ENCODE measurements at regions not wholly inside any gene's neighbourhood (a gene's known extent, or its start where the extent isn't known, plus 50 kb on each side); places are given as distances from the start of the nearest gene placed in this dataset.
"Not testable (repeated sequence)": the region's sequence is repeated elsewhere in the genome, so short reads cannot be mapped to it uniquely, and the experiment has no call there.

DNA sequence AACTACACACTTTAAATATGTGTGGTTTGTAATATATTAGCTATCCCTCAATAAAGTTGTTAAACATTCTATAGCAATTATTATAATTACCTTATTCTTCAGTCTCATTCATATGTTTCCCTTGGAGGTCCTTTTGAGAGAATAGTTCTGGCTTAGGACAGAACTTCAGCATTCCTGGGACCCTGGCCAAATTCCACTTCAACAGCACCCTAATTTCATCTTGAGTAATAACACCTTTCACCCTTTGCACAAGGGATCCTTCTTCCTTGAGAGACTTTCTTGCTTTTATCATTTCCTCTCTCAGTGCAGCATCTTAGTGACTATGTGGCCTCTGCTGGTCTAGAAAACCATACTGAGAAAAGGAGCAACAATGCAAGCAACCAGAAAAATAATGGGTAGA, 255.9 kb downstream of the C11orf87 start:
- no peak for DNase-seq (ENCODE audit: low spot score)

DNA sequence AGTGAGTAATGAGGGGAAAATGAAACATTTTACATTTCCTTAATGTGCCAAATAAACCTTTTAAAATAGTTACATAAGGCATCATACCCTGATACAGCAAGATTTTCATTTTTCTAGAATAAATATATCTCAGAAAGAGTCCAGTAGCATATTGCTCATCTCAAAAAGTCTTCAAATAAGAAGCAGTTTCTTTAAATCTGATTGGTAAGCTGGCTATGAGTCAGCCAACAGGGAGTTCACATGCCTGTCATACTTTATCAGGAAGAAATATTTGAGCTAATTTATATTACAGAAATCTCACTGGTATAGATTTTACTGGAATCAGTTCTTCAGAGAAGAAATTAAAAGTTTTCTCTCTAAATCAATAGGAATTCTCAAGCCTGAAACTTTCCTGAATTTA, 258.1 kb downstream of the C11orf87 start:
- no peak for DNase-seq (ENCODE audit: low spot score)

DNA sequence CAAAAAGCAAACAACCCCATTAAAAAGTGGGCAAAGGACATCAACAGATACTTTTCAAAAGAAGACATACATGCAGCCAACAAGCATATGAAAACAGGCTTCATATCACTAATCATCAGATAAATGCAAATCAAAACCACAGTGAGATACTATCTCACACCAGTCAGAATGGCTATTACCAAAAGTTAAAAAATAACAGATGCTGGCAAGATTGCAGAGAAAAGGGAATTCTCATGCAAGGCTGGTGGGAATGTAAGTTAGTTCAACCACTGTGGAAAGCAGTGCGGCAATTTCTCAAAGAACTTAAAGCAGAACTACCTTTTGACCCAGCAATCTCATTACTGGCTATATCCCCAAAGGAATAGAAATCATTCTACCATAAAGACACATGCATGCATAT, 260.8 kb downstream of the C11orf87 start:
- not testable (repeated sequence) for DNase-seq (ENCODE audit: low spot score)

DNA sequence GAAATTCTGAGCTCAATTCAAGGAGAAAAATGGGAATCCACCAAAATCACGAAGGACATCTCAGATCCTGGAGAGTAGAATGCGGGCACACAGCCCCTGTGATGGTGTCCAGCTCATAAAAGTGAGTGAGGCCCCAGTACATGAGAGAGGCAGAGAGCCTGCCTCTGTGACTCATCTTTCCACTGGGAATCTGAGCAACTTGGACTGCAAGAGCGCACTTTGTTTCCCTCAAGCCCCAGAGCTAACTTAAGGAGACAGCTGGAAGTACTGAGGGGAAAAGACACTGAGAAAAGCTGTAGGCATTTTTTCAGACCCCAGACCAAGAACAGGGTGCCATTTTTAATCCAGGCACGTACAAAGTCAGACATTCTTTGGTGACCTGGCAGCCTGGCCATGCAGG, 273.7 kb downstream of the C11orf87 start:
- no peak for DNase-seq (ENCODE audit: low spot score)

DNA sequence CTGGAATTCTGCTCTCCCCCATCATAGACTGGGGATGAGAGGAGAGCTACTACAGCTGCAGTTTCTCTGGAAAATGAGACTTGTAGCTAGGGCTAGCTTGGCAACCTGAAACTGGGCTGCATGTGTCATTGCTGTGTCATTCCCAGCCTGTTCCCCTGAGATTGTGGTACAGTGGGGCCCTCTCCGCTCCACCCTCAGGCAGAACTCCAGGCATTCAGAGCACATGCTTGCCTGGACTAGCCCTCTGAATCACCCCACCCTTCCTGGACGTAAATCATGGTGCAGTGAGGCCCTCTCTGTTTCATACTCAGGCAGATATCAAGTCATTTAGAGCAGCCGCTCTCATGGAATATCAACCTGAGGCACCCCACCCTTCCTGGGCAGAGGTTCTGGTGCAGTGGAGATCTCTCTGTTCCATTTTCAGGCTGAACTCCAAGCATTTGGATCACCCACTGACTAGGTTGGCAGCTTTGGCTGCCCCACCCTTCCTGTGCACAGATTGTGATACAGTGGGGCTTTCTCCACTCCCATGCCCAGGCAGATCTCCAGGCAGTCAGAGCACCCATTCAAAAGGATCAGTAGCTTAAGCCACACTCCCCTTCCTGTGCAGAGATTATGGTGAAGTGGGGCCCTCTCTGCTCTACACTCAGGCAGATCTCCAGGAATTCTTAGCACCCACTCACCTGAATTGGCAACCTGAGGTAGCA, 274.4 kb downstream of the C11orf87 start:
- no peak for DNase-seq (ENCODE audit: low spot score)

DNA sequence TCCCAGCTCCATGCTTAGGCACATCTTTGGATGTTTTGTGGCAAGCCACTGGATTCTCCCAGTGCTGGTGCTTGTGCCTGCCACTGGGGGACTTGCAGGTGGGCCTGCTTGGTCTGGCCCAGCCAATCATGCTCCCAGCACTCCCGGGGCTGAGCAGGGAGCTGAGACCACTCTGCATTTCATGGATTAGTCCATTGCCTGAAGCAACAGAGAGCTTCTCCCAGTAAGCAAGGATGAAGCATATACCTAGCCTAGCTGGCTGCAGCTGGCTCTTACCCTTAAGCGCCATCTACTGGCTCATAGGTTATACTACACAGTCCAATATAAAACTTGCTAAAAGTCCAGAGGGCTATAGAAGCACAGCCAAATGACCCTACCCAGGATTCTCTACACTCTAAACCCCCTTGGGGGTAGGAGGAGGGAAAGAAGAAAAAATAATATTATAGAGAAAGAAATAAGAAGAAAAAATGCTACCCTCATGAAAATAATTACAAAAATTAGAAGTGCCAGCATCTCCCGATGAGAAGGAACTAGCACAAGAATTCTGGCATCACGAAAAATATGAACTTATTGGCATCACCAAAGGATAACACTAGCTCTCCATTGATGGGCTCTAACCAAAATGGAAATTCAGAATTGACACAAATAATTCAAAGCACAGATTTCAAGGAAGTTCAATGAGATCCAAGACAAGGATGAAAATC, 275.3 kb downstream of the C11orf87 start:
- no peak for DNase-seq (ENCODE audit: low spot score)

DNA sequence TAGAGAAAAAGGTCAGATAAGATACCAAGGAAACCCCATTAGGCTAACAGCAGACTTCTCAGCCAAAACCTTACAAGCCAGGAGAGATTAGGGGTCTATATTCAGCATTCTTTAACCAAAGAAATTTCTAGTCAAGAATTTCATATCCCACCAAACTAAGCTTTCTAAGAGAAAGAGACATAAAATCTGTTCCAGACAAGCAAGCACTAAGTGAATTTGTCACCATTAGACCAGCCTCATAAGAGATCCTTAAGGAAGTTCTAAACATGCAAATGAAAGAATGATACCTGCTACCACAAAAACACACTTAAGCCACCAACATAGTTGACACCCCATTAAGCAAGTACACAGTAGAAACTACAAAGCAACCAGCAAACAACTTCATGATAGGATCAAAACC, 276.2 kb downstream of the C11orf87 start:
- no peak for DNase-seq (ENCODE audit: low spot score)

DNA sequence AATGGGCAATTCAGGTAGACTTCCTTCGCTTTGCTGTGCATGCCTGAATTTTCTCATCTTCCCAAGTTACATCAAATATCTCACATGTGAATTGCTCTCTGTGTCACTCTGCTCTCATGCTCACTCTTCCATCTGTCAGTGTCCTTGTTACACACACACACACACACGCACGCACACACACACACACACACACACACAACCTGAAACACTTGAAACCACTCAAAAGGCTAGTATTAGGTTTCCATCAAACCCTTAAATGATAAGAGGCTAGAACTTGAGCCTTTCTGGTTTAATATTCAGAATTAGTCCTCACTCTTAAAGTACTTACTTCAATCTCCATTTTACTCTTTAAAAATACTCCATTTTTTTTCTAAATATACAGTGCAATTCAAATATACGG, 282.4 kb downstream of the C11orf87 start:
- no peak for DNase-seq (ENCODE audit: low spot score)

DNA sequence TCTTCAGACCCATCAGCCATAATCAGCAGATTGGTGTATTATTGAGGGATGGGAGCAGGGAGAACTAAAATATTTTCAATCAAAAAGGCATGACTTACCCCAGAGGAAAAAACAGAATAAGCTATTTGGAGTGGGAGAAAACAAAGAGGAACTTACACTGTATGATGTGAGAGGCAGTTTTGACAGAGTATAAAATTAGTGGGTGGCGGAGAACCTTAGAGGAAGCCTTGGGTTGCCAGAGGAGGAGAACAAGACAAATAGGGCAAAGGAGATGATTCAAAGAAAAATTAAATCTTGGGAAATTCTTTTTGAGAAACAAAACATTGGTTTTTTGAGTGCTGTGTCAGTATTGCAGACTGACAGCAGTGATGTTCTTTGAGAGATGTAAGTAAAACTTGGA, 285.0 kb downstream of the C11orf87 start:
- DNase-seq (ENCODE audit: low spot score): no peak

DNA sequence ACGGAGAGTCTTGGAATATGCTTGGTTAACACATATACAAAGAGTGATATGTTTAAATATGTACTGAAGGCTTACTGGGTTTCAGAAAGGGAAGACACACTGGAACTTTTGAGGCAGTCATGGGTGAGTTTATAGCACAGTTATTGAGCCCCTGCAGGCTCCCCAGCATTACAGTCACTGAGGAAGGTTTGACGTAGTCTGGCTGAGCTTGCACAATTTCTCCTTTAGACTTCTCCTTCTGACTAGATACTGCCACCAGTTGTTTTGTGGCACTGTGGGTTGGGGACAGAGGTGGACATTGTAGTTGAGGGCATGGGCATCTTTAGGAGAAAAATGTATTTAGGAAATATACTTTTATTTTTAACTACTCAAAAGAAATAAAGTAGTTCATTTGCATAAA, 285.4 kb downstream of the C11orf87 start:
- no peak for DNase-seq (ENCODE audit: low spot score)

DNA sequence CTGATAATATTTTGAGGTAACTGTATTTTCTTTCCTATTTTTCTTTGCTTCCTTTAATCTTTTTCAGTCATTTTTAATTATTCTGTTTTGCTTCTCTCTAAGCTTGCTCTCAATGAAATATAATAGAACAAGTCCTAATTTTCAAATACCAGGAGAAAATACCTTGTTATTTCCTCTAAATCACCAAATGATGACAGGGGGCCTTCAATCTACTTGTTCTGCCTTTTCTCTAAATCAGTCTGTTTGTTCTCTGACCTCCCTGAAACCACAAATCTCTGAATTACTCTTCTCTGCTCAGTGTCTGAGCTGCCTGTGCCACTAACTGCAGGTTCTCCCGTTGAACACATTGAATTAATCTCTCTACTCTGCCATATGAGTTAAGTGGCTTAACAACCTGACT, 286.2 kb downstream of the C11orf87 start:
- DNase-seq (ENCODE audit: low spot score): no peak

DNA sequence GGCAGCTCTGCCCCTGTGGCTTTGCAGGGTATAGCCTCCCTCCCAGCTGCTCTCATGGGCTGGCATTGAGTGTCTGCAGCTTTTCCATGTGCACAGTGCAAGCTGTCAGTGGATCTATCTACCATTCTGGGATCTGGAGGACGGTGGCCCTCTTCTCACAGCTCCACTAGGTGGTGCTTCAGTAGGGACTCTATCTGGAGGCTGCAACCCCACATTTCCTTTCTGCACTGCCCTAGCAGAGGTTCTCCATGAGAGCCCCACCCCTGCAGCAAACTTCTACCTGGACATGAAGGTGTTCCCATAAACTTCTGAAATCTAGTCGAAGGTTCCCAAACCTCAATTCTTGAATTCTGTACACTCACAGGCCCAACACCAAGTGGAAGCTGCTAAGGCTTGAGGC, 292.5 kb downstream of the C11orf87 start:
- not testable (repeated sequence) for DNase-seq (ENCODE audit: low spot score)

DNA sequence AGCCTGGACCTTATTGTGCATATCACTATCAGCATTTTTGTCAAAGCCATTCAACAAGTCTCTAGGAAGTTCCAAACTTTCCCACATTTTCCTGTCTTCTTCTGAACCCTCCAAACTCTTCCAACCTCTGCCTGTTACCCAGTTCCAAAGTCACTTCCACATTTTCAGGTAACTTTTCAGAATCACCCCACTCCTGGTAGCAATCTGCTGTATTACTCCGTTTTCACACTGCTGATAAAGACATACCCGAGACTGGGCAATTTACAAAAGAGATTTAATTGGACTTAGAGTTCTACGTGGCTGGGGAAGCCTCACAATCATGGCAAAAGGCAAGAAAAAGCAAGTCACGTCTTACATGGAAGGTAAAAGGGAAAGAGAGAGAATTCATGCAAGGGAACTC, 293.4 kb downstream of the C11orf87 start:
- not testable (repeated sequence) for DNase-seq (ENCODE audit: low spot score)

DNA sequence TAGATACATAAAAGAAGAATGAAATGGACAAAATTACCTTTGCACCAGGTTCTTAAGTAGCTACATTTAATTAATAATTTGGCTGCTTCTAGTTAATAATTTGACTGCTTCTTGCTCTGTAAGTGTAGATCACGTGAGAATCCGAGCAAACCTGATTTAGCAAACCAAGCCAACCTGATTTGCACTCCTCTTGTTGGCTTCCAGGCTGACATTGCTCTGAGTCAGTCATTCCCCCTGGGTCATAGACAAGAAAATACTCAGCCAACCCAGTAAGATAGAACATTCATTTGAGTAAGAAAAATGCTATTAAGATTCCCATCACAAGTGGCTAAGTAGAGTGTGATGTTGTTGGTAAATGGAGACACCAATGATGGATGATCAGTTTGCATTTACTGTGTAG, 304.1 kb downstream of the C11orf87 start:
- DNase-seq (ENCODE audit: low spot score): no peak

DNA sequence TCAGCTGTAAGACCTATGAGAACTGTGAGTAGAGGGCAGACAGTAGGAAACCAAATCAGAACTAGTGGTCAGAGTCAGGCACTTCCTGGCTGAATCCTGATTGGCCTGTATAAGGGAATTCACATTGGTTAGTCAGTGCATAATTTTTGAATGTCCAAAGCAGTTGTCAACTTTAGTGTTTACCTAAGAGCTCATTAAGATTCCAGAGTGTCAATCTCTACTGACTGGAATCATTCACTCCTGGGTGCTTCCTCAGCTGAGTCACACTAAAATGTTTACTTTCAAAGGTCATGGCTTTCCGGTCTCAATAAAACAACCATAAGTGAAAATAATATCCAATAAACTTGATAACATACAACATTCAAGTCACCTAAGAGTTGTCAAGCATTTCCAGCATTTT, 306.1 kb downstream of the C11orf87 start:
- DNase-seq (ENCODE audit: low spot score): no peak

DNA sequence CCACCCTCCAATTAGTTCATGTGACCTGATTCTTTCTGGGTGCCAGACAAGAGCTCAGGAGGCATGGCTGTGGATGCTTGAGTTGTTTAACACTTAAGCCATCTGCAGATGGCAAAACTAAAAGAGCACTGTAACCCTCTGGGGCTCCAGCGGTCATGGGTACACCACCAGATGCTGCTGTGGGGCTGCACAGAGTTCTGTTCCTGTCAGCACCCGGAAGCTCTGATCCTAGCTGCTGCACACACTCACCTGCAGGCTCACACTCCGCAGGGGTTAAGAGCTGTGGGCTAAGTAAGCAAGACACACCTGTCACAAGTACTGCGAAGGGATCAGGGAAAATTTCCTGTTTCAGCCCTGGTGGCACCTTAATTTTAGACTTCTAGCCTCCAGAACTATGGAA, 307.8 kb downstream of the C11orf87 start:
- no peak for DNase-seq (ENCODE audit: low spot score)

DNA sequence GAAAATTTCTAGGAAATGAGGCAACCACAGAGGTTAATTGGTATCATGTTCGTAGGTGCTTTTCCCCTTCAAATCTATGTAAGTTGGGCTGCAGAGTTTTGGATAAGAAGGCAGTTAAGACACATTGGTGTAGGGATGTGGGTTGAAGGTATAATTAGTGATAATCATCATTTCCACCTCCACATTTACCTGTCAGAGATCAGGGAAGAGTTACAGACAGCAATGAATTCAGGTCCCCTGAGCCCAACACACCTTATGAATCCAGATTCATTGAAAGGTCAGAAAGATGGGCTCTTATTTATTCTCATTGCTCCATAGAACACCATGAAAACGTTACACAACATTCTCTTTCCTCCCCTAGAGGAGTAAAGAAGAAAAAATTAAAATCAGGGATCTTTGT, 308.7 kb downstream of the C11orf87 start:
- DNase-seq (ENCODE audit: low spot score): no peak

DNA sequence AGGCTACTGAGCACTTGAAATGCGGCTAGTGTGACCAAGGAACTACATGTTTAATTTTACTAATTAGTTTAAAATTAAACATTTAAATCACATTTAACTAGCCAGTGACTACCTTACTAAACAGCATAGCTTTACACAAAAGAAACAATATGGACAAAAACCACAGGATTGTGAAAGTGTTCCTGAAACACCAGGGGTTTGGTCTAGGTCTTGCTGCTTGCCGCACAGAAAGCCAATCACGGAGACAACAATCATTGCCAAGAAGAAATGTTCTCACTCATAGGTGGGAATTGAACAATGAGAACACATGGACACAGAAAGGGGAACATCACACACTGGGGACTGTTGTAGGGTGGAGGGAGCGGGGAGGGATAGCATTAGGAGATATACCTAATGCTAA, 309.5 kb downstream of the C11orf87 start:
- no peak for DNase-seq (ENCODE audit: low spot score)

DNA sequence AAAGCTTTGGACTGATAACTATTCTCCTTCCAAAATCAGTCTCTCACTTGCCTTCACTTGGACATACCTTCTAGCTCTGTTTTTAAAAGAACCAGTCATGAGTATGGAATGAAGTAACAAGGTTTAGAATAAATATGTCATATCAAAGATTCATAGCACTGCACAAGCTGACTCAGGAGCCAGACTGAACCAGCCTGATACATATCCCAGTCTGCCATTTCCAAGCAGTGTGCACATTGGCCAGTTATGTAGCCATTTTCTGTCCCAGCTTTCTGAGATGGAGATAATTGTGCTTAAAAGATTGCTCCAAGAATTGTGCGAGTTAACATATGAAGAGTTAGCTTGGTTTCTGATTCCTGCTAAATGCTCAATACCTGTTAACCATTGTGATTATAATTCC, 311.3 kb downstream of the C11orf87 start:
- DNase-seq (ENCODE audit: low spot score): no peak

DNA sequence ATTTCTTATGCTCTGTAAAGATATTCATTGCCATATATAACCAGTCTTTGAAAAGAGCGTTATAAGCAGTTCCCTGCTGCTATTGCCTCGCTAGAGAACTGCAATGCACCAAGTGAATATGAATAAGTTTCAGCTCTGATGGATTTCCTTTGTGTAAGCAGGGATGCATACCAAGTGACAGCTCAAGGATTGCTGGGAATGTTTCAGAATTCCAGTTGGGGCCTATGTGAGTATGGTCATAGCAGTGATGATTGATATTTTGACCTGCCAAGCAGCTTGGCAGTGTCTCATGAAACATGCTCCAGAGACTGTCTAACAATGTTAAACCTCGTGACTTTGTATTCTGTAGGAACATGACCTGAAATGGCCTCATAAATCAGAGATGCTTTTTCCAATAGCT, 312.6 kb downstream of the C11orf87 start:
- DNase-seq (ENCODE audit: low spot score): no peak

DNA sequence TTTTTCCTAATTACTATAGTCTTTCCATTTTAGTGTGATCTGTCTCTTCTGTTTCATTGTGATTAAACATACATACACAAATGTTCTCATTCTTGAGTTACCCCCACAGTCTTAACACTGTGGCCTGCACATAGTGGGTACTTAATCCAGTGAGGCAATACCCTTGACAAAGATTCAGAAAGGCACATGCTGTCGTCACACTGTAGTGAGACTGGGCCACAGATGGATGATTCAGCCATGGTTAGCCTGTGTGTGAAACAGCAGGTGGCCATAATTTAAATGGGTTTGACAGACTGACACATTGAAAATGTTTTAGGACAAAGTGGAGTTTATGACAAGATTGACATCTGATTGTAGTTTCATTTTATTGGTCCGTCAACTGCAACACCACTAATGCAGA, 313.1 kb downstream of the C11orf87 start:
- no peak for DNase-seq (ENCODE audit: low spot score)

DNA sequence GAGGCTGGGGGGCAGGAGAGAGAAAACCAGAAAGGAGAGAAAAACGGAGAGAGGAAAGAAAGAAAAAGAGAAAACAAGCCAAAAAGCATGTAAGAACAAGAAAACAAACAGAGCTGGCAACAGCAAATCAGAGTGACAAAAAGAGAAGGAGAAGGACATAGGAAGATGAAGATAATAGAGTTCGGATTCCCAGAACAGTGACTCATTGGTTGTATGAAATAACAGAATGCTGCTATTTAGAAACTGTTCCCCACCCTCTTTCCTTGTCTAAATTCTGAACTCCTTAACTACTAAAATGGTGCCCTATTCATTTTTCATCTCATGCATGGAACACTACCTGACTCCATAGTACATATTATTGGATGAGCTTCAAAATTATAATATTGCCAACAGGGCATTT, 317.4 kb downstream of the C11orf87 start:
- DNase-seq (ENCODE audit: low spot score): no peak

DNA sequence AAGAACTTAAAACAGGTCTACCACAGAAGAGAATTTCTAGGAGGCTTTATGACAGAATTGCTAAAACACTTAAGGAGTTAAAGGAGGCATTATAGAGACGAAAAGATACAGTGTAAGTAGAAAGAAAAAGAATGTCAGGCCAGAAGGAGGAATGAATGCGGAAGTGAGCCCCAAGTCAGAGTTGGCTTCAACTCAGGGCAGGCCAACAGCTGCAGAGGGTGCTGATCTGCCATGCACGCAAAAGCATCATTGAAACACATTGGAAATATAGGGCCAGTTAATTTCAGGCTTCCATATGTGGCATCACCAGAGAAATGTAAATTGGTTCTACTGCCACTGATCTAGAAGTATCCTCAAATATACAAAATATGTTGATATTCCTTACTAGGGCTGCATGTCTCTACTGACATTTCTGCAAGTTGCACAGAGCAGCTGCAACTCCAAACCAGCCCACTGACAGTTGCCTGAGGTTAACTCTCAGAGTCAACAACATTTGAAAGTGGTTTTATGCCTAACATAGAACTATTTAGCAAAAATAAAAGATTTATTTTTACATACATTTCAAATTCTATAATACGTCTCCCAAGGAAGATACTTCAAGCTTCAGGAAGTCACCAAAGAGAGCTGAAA, 324.1 kb downstream of the C11orf87 start:
- DNase-seq (ENCODE audit: low spot score): no peak

DNA sequence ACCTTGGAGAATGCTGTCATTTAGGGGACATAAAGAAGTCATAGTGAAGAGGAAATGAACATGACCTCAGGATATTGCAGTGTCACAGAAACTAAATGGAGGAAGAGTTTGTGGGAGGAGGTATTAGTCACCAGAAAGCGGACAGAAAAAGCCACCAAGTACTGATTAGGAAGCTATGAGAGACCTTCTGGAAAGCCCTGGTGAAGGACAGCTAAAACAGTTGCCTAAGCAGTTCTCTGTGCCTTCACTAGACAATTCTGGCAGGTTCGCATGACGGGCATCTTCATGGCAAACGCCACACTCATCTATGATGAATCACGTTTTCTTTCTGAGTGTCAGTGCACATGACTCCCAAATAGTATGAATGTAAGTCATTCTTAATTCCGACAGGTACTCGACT, 325.8 kb downstream of the C11orf87 start:
- no peak for DNase-seq (ENCODE audit: low spot score)
